Loucy (cell line): ENCODE measurements at regions not wholly inside any gene's neighbourhood (a gene's known extent, or its start where the extent isn't known, plus 50 kb on each side); places are given as distances from the start of the nearest gene placed in this dataset.

Experiments used
- CTCF ChIP-seq: fragments of 200-600 bp; sonication (generic); conservative IDR thresholded peaks from 2 replicates; pipeline ENCODE4 v1.5.1; 2014; ENCODE audit warnings: mild to moderate bottlenecking, antibody characterized with exemption, low read length
- EZH2phosphoT487 ChIP-seq: fragments of 200-600 bp; IDR thresholded peaks from 2 replicates; pipeline ENCODE4 v1.6.1; 2018; ENCODE audit warnings: antibody characterized with exemption, mild to moderate bottlenecking, moderate library complexity, borderline replicate concordance

- TF ChIP-seq CTCF (no peak), EZH2phosphoT487 (no peak)
Measured at GRCh38 chr6:170113141-170113540, 177.7 kb downstream of the DLL1 start.
